22Rv1 (cell line): ENCODE measurements at regions not wholly inside any gene's neighbourhood (a gene's known extent, or its start where the extent isn't known, plus 50 kb on each side); places are given as distances from the start of the nearest gene placed in this dataset.
"Not testable (repeated sequence)": the region's sequence is repeated elsewhere in the genome, so short reads cannot be mapped to it uniquely, and the experiment has no call there.

ENCODE experiments used
- H3K27ac ChIP-seq: fragments of 450-650 bp; 2 replicates; pipeline ENCODE4 v1.5.1; 2017
- ZFX ChIP-seq: fragments of 450-650 bp; IDR thresholded peaks from 2 replicates; pipeline ENCODE4 v1.6.1; 2017; ENCODE audit warnings: antibody characterized with exemption, borderline replicate concordance
- TF ChIP-seq, protein P1 (sequence below): fragments of 450-650 bp; IDR thresholded peaks from 2 replicates; pipeline ENCODE4 v1.5.1; 2017; ENCODE audit warnings: mild to moderate bottlenecking

DNA sequence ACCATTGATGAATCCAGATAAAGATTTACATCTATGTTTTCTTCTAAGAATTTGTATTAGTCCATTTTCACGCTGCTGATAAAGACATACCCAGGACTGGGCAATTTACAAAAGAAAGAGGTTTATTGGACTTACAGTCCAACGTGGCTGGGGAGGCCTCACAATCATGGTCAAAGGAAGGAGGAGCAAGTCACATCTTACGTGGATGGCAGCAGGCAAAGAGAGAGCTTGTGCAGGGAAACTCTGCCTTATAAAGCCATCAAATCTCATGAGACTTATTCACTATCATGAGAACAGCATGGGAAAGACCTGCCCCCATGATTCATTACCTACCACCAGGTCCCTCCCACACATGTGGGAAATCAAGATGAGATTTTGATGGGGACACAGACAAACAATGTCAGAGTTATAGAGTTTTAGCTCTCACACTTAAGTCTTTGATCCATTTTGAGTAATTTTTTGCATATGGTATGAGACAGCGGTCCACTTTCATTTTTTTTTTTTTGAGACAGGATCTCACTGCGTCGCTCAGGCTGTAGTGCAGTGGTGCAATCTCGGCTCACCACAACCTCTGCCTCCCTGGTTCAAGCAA is 53.5 kb upstream of the JADE2 start:
- H3K27ac ChIP-seq: not testable (repeated sequence)

DNA sequence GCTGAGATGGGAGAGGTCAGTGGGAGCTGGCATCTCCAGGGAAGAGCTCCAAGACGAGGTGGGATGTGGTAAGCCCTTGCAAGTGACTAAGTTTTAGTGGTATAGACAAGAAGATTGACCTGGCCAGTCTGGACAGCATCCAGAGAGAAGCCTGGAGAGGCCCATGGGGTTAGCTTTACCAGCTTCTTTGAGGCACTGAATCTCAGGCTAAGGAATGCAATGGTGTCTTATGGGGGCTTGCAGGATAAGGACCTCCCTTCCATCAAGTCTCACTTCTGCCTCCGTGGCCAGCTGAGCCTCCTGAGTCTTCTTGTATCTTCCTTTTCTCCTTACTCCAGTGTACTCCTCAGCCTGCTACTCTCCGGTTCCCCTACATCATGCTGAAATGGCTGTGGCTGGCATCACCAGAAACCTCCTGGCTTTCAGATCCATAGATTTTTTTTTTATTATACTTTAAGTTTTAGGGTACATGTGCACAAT is 56.5 kb upstream of the JADE2 start:
- H3K27ac ChIP-seq: no peak overlapping the region
- no peak for TF ChIP-seq ZFX
- TF ChIP-seq, protein P1, sequence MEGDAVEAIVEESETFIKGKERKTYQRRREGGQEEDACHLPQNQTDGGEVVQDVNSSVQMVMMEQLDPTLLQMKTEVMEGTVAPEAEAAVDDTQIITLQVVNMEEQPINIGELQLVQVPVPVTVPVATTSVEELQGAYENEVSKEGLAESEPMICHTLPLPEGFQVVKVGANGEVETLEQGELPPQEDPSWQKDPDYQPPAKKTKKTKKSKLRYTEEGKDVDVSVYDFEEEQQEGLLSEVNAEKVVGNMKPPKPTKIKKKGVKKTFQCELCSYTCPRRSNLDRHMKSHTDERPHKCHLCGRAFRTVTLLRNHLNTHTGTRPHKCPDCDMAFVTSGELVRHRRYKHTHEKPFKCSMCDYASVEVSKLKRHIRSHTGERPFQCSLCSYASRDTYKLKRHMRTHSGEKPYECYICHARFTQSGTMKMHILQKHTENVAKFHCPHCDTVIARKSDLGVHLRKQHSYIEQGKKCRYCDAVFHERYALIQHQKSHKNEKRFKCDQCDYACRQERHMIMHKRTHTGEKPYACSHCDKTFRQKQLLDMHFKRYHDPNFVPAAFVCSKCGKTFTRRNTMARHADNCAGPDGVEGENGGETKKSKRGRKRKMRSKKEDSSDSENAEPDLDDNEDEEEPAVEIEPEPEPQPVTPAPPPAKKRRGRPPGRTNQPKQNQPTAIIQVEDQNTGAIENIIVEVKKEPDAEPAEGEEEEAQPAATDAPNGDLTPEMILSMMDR: no peak

DNA sequence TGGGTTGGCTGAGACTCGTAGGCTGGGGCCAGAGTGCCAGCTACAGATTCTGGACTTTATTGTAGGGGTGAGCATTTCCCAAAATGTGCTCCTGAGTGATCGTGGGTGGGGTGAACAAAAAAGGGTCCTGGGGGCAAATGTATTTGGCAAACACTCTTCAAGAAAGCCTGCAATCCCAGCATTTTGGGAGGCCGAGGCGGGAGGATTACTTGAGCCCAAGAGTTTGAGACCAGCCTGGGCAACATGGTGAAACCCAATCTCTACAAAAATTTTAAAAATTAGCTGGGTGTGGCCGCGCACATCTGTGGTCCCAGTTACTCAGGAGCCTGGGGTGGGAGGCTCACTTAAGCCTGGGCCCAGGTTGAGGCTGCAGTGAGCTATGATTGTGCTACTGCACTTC is 55.5 kb upstream of the CDKN2AIPNL start:
- peak overlapping the region; percentile 91; the same call in 1 of the 2 replicates for H3K27ac ChIP-seq
- no peak for TF ChIP-seq ZFX
- TF ChIP-seq, protein P1: no peak

DNA sequence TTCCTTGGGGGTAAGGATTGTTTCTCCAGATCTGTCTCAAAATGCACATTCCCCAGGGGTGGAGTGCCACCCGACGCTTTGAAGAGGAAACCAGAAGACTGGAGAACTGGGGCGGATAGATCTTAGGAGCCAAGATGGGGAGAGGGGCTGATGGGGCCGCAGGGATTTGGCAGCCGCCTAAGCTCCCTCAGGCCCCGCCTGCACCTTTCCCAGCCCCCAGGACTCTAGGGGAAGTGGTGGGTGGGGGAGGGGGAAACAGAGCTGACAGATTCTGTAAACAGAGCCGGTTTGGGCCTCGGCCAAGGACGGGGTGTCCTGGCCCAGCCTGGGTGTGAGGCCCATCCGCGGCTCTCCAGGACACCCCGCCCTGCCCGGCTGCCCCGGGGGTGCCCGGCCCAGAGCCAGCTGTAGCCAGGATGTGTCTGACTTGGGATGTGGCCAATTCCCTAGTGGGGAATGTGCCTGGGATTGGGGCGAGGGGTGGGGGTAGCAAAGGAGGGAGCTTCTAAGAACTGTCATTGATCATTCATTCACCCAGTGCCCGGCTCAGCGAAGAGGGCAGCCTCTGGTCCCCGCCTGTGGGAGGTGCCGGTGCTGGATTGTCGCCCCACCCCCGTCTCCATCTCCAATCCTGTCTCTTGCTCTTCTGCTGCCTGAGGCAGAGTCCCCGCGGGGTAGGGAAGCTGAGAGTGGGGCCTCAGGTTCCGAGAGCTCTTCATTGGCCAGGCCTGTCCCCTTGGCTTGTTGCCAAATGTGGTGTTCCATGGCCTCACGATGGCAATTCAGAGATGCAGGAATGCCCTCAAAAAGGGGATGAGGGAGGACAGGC is 54.8 kb upstream of the CDKN2AIPNL start:
- no peak for TF ChIP-seq ZFX
- TF ChIP-seq, protein P1: no peak
- peak overlapping the region; percentile 91 for H3K27ac ChIP-seq

DNA sequence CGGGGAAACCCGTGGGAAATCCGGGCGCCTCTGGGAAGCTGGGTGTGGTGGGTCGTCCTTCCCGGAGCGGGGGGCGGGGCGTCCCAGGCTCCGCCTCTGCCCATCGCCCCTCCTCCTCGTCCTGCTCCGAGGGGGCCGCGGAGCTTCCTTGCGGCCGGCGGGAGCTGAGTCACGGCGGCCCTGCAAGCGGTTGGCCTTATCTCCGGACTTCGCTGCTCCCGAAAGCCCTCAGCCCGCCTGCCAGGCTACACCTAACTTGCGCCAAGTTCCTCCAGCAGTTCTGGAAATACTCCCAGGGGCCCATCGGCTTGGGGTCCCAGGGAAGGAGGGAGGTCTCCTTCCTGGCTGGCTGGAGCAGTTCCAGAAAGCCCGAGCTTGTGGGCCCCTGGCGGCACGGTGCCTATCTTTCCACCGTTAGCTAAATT is 54.1 kb upstream of the CDKN2AIPNL start:
- TF ChIP-seq, protein P1: no peak
- no peak for TF ChIP-seq ZFX
- H3K27ac ChIP-seq: peak overlapping the region; percentile 91

DNA sequence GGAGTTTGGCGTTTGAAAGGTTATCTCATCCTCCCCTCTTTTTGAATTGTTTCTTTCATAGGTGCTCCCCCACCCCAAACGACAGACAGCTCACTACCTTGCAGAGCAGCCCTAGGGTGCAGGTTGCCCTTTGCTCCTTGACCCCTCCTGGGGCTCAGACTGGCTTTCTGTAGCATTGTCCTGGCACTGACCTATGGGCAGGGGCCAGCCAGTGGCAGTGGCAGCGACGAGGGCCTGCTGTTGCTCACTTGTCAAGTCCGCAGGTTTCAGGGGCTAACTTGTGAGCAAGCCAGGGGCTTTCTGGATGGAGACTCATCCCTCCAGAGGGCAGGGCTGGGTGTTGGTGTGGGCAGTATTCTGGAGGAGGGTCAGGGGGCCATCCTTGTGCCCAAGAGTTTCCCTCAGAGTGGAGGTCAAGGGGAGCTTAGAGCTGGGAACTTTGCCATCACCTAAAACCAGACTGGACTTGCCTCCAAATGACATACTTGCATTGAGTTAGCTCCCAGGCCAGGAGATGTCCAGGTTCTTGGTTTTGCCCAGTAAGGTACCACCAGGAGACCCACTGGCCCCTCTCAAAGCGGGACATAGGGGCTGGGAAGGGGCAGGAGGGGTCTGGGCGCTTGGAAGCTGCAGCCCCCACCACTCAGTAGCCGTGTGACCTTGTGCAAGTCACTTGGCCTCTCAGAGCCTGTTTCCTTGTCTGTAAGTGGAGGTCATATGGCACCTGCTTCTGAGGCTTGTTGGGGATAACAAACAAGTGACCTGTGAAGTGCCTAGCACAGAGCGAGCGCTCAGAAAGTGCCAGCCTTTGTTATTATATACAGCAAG is 53.5 kb upstream of the CDKN2AIPNL start:
- TF ChIP-seq, protein P1: no peak
- no peak for TF ChIP-seq ZFX
- H3K27ac ChIP-seq: peak overlapping the region; percentile 91

DNA sequence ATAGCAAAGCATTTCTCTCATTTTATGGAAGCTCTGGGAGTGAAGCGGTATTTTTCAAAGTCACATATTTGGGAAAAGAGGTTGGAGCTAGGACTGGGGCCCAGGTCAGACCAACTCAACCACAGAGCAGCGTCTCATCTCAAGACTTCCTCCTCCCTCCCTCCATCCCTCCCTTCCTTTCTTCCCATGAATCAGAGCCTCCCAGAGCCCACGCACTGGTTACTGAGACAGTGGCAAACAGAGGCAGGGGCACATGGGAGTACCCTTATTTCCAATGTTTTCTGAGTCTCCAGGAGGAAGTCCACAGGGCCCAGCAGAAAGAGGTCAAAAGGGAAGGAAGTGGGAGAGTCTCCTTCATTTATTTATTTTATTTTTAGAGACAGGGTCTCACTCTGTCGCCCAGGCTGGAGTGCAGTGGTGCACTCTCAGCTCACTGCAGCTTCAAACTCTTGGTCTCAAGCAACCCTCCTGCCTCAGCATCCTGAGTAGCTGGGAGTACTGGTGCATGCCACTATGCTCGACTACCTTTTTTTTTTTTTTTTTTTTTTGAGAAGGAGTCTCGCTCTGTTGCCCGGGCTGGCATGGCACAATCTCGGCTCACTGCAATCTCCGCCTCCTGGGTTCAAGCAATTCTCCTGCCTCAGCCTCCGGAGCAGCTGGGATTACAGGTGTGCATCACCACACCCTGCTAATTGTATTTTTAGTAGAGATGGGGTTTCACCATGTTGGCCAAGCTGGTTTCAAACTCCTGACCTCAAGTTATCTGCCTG is 52.5 kb upstream of the CDKN2AIPNL start:
- TF ChIP-seq, protein P1: no peak
- TF ChIP-seq ZFX: no peak
- no peak overlapping the region for H3K27ac ChIP-seq
